BJ (cell line): ENCODE measurements at regions not wholly inside any gene's neighbourhood (a gene's known extent, or its start where the extent isn't known, plus 50 kb on each side); places are given as distances from the start of the nearest gene placed in this dataset.

Experiments
- CTCF ChIA-PET: fragments of 350-600 bp; formaldehyde crosslinking; extraction: SDS; loops from one replicate; lab custom pipeline; 2021; ENCODE audit warnings: antibody characterized with exemption, inconsistent platforms; lab: Yijun Ruan, JAX
- POLR2A ChIA-PET: fragments of 300-600 bp; sonication (Branson Sonifier 250); formaldehyde crosslinking; extraction: SDS; loops from one replicate; lab custom pipeline; 2021; ENCODE audit warnings: antibody characterized with exemption; lab: Charles Lee
- DNase-seq: peaks from one replicate; pipeline ENCODE4 v3.0.0-alpha.2; 2011; ENCODE audit warnings: low read depth
- H3K27me3 ChIP-seq: 2 replicates; pipeline ENCODE4 v1.6.0; 2011; ENCODE audit warnings: low read length; ENCODE audit not compliant: control insufficient read depth, insufficient read depth
- H3K36me3 ChIP-seq: 2 replicates; pipeline ENCODE4 v1.5.1; 2011; ENCODE audit warnings: low read length; ENCODE audit not compliant: control insufficient read depth, insufficient read depth
- H3K4me3 ChIP-seq: 2 replicates; pipeline ENCODE4 v1.5.1; 2011; ENCODE audit warnings: low read depth, mild to moderate bottlenecking, control low read depth, low read length
- CTCF ChIP-seq: IDR thresholded peaks from 2 replicates; pipeline ENCODE4 v1.5.1; 2011; ENCODE audit warnings: low read depth, mild to moderate bottlenecking, control low read depth, inconsistent platforms, low read length, moderate library complexity; ENCODE audit not compliant: insufficient read depth

- TF ChIP-seq CTCF: no peak
- Histone ChIP-seq H3K36me3 (no peaks in the 10 kb centered on the region), H3K4me3 (no peak overlapping the region), H3K27me3 (no peaks in the 10 kb centered on the region)
- POLR2A ChIA-PET: no interaction called here
- no peak for DNase-seq
- CTCF ChIA-PET: no interaction called here
Measured at GRCh38 chr6:126949786-126950185, 168.7 kb upstream of the RSPO3 start.

GRCh38 chr6:126955621-126956020 lies 162.8 kb upstream of the RSPO3 start:
- no peaks in the 10 kb centered on the region for H3K36me3 ChIP-seq
- POLR2A ChIA-PET: no interaction called here
- H3K27me3 ChIP-seq: no peaks in the 10 kb centered on the region
- no peak overlapping the region for H3K4me3 ChIP-seq
- TF ChIP-seq CTCF: no peak
- no peak for DNase-seq
- CTCF ChIA-PET: no interaction called here

GRCh38 chr6:126957721-126958120 lies 160.8 kb upstream of the RSPO3 start:
- ChIA-PET CTCF (no interaction called here), POLR2A (no interaction called here)
- no peaks in the 10 kb centered on the region for H3K27me3 ChIP-seq
- H3K4me3 ChIP-seq: no peak overlapping the region
- no peaks in the 10 kb centered on the region for H3K36me3 ChIP-seq
- DNase-seq: no peak
- TF ChIP-seq CTCF: no peak

GRCh38 chr6:126959765-126960164 lies 158.7 kb upstream of the RSPO3 start:
- no peaks in the 10 kb centered on the region for H3K27me3 ChIP-seq
- POLR2A ChIA-PET: no interaction called here
- CTCF ChIA-PET: no interaction called here
- no peak overlapping the region for H3K4me3 ChIP-seq
- TF ChIP-seq CTCF: no peak
- H3K36me3 ChIP-seq: no peaks in the 10 kb centered on the region
- DNase-seq: no peak

- ChIA-PET POLR2A (no interaction called here), CTCF (no interaction called here)
- DNase-seq: no peak
- Histone ChIP-seq H3K27me3 (no peaks in the 10 kb centered on the region), H3K36me3 (no peaks in the 10 kb centered on the region), H3K4me3 (no peak overlapping the region)
- no peak for TF ChIP-seq CTCF
Measured at GRCh38 chr6:126963077-126963809, 155.2 kb upstream of the RSPO3 start.
